Ovary (tissue), 7 donors: ENCODE measurements at regions not wholly inside any gene's neighbourhood (a gene's known extent, or its start where the extent isn't known, plus 50 kb on each side); places are given as distances from the start of the nearest gene placed in this dataset.

Experiments used
- DNase-seq, 5 donors: peaks; one replicate each; pipeline ENCODE4 v3.0.0-alpha.2; 2019 to 2020
- H3K27ac ChIP-seq, 2 donors: fragments of 200-600 bp; one replicate each; pipeline versions ENCODE4 v1.5.1 to v1.8.0; 2019 to 2022
- H3K27me3 ChIP-seq: fragments of 200-600 bp; one replicate; pipeline ENCODE4 v1.8.0; 2022
- H3K36me3 ChIP-seq: fragments of 200-600 bp; sonication (generic); one replicate; pipeline ENCODE4 v1.5.1; 2019
- H3K4me1 ChIP-seq: one replicate; pipeline ENCODE4 v1.8.1; 2013; ENCODE audit warnings: mild to moderate bottlenecking, moderate library complexity; ENCODE audit not compliant: insufficient read depth
- H3K4me3 ChIP-seq: fragments of 200-600 bp; sonication (generic); one replicate; pipeline ENCODE4 v1.5.1; 2017
- H3K9me3 ChIP-seq, 2 donors: fragments of 200-600 bp in 1 of 2; sonication (generic) in 1 of 2; one replicate each; pipeline versions ENCODE4 v1.5.1 to v1.8.1; 2013 to 2019; ENCODE audit warnings: mild to moderate bottlenecking in 1 of 2, moderate library complexity in 1 of 2
- CTCF ChIP-seq, 3 donors: fragments of 450-650 bp in 2 of 3; fragments of 200-600 bp in 1 of 3; IDR thresholded peaks; one replicate each; pipeline versions ENCODE4 v1.5.1 to v1.8.0; 2016 to 2022; ENCODE audit warnings: antibody characterized with exemption in 3 of 3, mild to moderate bottlenecking in 1 of 3
- EP300 ChIP-seq: sonication (generic); formaldehyde crosslinking; IDR thresholded peaks from one replicate; pipeline ENCODE4 v1.6.1; 2017; ENCODE audit warnings: antibody characterized with exemption
- POLR2A ChIP-seq: fragments of 450-650 bp; IDR thresholded peaks from one replicate; pipeline ENCODE4 v1.6.1; 2017; ENCODE audit warnings: antibody characterized with exemption, mild to moderate bottlenecking, moderate library complexity
- WGBS, 3 donors: extraction: QIAGEN DNeasy Blood & Tissue Kit in 1 of 3; methylation state at CpG; one replicate each; pipeline versions ENCODE4 v1.1.5 to v1.1.7; 2013 to 2017; 5-methylcytosine and 5-hydroxymethylcytosine counted together
- intact Hi-C, 4 donors: fragments of 100-400 bp; cut with DNase I; formaldehyde crosslinking; loops; one replicate each; pipeline versions ENCODE4 v1.11.0 to v1.15.1; 2022 to 2023
- donor health status: DM: no; HTN: no; CAD: no; lungs with moderate emphysema.
- donor health status: DM: no; HTN: no; CAD: no.
- donor health status: Bipolar disorder and iron deficiency.
- donor health status: DM: no; HTN: no; CAD: no.
- donor health status: DM: yes; HTN: yes; CAD: no.

GRCh38 chr6:154593122-154593521 is 82.6 kb upstream of the CNKSR3 start:
- no peak overlapping the region for H3K4me3 ChIP-seq
- no peak for DNase-seq
- H3K9me3 ChIP-seq: no peaks in the 10 kb centered on the region
- H3K27me3 ChIP-seq: no peaks in the 10 kb centered on the region
- H3K4me1 ChIP-seq: no peaks in the 10 kb centered on the region
- no peak overlapping the region for H3K27ac ChIP-seq
- 68 to 72% (median 72%) methylated on average over 7 of the region's 7 CpGs for WGBS, 3 donors
- TF ChIP-seq EP300 (no peak), CTCF (IDR thresholded peaks at IDR 0.05) (no peak), POLR2A (no peak)
- H3K36me3 ChIP-seq: no peaks in the 10 kb centered on the region
- intact Hi-C loops: no loop called here

- intact Hi-C loops: no loop called here
- TF ChIP-seq CTCF (IDR thresholded peaks at IDR 0.05) (no peak), EP300 (no peak), POLR2A (no peak)
- Histone ChIP-seq H3K27ac (no peak overlapping the region), H3K4me1 (no peaks in the 10 kb centered on the region), H3K4me3 (no peak overlapping the region), H3K27me3 (no peaks in the 10 kb centered on the region), H3K36me3 (no peaks in the 10 kb centered on the region), H3K9me3 (no peaks in the 10 kb centered on the region)
- DNase-seq: no peak
- 93 to 95% (median 94%) methylated on average over 9 of the region's 9 CpGs for WGBS, 3 donors
These were observed 84.2 kb upstream of the CNKSR3 start for GRCh38 chr6:154594496-154595198.

GRCh38 chr6:154595538-154595937 is 85.1 kb upstream of the CNKSR3 start:
- Histone ChIP-seq H3K36me3 (no peaks in the 10 kb centered on the region), H3K27me3 (no peaks in the 10 kb centered on the region), H3K4me3 (no peak overlapping the region), H3K4me1 (no peaks in the 10 kb centered on the region), H3K9me3 (no peaks in the 10 kb centered on the region), H3K27ac (no peak overlapping the region)
- 70 to 85% (median 72%) methylated on average over 1 of the region's 1 CpG for WGBS, 3 donors
- TF ChIP-seq EP300 (no peak), CTCF (IDR thresholded peaks at IDR 0.05) (no peak), POLR2A (no peak)
- no peak for DNase-seq
- intact Hi-C loops: no loop called here

GRCh38 chr6:154596009-154596408 is 85.5 kb upstream of the CNKSR3 start:
- WGBS, 3 donors: 91 to 96% (median 93%) methylated on average over 2 of the region's 2 CpGs
- H3K4me3 ChIP-seq: no peak overlapping the region
- no peak overlapping the region for H3K27ac ChIP-seq
- DNase-seq: no peak
- H3K36me3 ChIP-seq: no peaks in the 10 kb centered on the region
- no peaks in the 10 kb centered on the region for H3K27me3 ChIP-seq
- TF ChIP-seq CTCF (IDR thresholded peaks at IDR 0.05) (no peak), EP300 (no peak), POLR2A (no peak)
- H3K4me1 ChIP-seq: no peaks in the 10 kb centered on the region
- intact Hi-C loops: no loop called here
- no peaks in the 10 kb centered on the region for H3K9me3 ChIP-seq
